NCI-H345 treated with DMSO at 0.1 percent for 48 hours (cell line): ENCODE measurements at regions not wholly inside any gene's neighbourhood (a gene's known extent, or its start where the extent isn't known, plus 50 kb on each side); places are given as distances from the start of the nearest gene placed in this dataset.
"Not testable (repeated sequence)": the region's sequence is repeated elsewhere in the genome, so short reads cannot be mapped to it uniquely, and the experiment has no call there.

ENCODE experiments used
- DNase-seq: peaks from one replicate; lab custom pipeline; 2025; ENCODE audit not compliant: unreplicated experiment; lab: John Stamatoyannopoulos, UW

- no peak for DNase-seq
Measured at GRCh38 chr3:185995352-185995751, 57.5 kb upstream of the TRA2B start.

- no peak for DNase-seq
Measured at GRCh38 chr3:185992831-185993374, 55.1 kb upstream of the TRA2B start.

GRCh38 chr3:185990995-185991394 is 53.2 kb upstream of the TRA2B start:
- DNase-seq: not testable (repeated sequence)

- DNase-seq: no peak
Measured at GRCh38 chr3:185989511-185989910, 51.7 kb upstream of the TRA2B start.

GRCh38 chr3:185988816-185989175 is 51.0 kb upstream of the TRA2B start:
- DNase-seq: peak; percentile 10

GRCh38 chr3:185988080-185988815 is 50.4 kb upstream of the TRA2B start:
- DNase-seq: no peak
